T-cell (primary cell): ENCODE measurements at regions not wholly inside any gene's neighbourhood (a gene's known extent, or its start where the extent isn't known, plus 50 kb on each side); places are given as distances from the start of the nearest gene placed in this dataset.

ENCODE experiments used
- ATAC-seq, 4 experiments: fragments of 200-7000 bp in 3 of 4; fragments of 150-1000 bp in 1 of 4; cut with Tn5 transposase; replicated peaks in 1 of 4; 1 replicate in 3 of 4; 2 replicates in 1 of 4; pipeline ENCODE4 v1.10.0; 2021; ENCODE audit warnings: moderate library complexity in 3 of 4, mild to moderate bottlenecking in 2 of 4, moderate number of reproducible peaks in 1 of 4
- CTCF ChIA-PET, 2 donors: fragments of 300-600 bp; sonication (Branson Sonifier 250); formaldehyde crosslinking; loops; one replicate each; lab custom pipeline; 2022; ENCODE audit warnings: antibody characterized with exemption in 2 of 2; lab: Charles Lee
- POLR2A ChIA-PET, 2 donors: fragments of 300-600 bp; sonication (Branson Sonifier 250); formaldehyde crosslinking; loops; one replicate each; lab custom pipeline; 2022; ENCODE audit warnings: antibody characterized with exemption in 2 of 2; lab: Charles Lee
- DNase-seq, 35 experiments: peaks; one replicate each; pipeline versions ENCODE4 v3.0.0 to v3.0.0-alpha.2; 2013 to 2023
- H3K27ac ChIP-seq: one replicate; pipeline ENCODE4 v1.5.1; 2013; ENCODE audit warnings: low read length
- H3K27me3 ChIP-seq, 2 experiments: replicated peaks in 1 of 2; 1 replicate in 1 of 2; 2 replicates in 1 of 2; pipeline versions ENCODE4 v1.6.1 to v1.7.0; 2013; ENCODE audit warnings: low read length in 1 of 2, mixed read lengths in 1 of 2; ENCODE audit not compliant: control insufficient read depth in 2 of 2, insufficient read depth in 2 of 2; ENCODE audit errors: extremely low read depth in 1 of 2
- H3K36me3 ChIP-seq, 2 donors: 1 replicate in 1 of 2; 2 replicates in 1 of 2; pipeline versions ENCODE4 v1.6.1 to v1.7.0; 2013; ENCODE audit warnings: low read length in 1 of 2; ENCODE audit not compliant: control insufficient read depth in 2 of 2, insufficient read depth in 1 of 2; ENCODE audit errors: extremely low read depth in 1 of 2
- H3K4me1 ChIP-seq, 2 experiments: 1 replicate in 1 of 2; 2 replicates in 1 of 2; pipeline versions ENCODE4 v1.6.1 to v1.7.0; 2013; ENCODE audit warnings: low read length in 2 of 2, mixed read lengths in 1 of 2; ENCODE audit not compliant: insufficient read depth in 2 of 2, control insufficient read depth in 1 of 2; ENCODE audit errors: extremely low read depth in 1 of 2
- H3K4me3 ChIP-seq, 2 donors: 1 replicate in 1 of 2; 2 replicates in 1 of 2; pipeline versions ENCODE4 v1.5.1 to v1.7.0; 2013; ENCODE audit warnings: mild to moderate bottlenecking in 2 of 2, low read length in 1 of 2, moderate library complexity in 1 of 2; ENCODE audit not compliant: control insufficient read depth in 1 of 2; ENCODE audit errors: extremely low read depth in 1 of 2
- H3K9me3 ChIP-seq: 2 replicates; pipeline ENCODE4 v1.7.0; 2013
- H3K27ac Mint-ChIP-seq, 2 donors: one replicate each; pipeline ENCODE4 v1.8.0; 2020 to 2021; ENCODE audit warnings: mild to moderate bottlenecking in 2 of 2, mixed read lengths in 2 of 2
- H3K27me3 Mint-ChIP-seq, 2 donors: one replicate each; pipeline ENCODE4 v1.8.0; 2021 to 2022; ENCODE audit warnings: mixed read lengths in 2 of 2
- H3K36me3 Mint-ChIP-seq: one replicate; pipeline ENCODE4 v1.8.0; 2021; ENCODE audit warnings: mixed read lengths
- H3K4me1 Mint-ChIP-seq, 3 donors: one replicate each; pipeline ENCODE4 v1.8.0; 2020 to 2022; ENCODE audit warnings: mixed read lengths in 3 of 3, mild to moderate bottlenecking in 1 of 3
- H3K4me3 Mint-ChIP-seq, 3 donors: one replicate each; pipeline ENCODE4 v1.8.0; 2020 to 2022; ENCODE audit warnings: mild to moderate bottlenecking in 3 of 3, mixed read lengths in 3 of 3, moderate library complexity in 3 of 3
- H3K9me3 Mint-ChIP-seq, 3 donors: one replicate each; pipeline ENCODE4 v1.8.0; 2020 to 2022; ENCODE audit warnings: mixed read lengths in 3 of 3
- WGBS: methylation state at CpG from one replicate; pipeline ENCODE4 v1.1.5; 2013; ENCODE audit warnings: missing lambda C conversion rate; ENCODE audit not compliant: insufficient coverage; 5-methylcytosine and 5-hydroxymethylcytosine counted together

DNA sequence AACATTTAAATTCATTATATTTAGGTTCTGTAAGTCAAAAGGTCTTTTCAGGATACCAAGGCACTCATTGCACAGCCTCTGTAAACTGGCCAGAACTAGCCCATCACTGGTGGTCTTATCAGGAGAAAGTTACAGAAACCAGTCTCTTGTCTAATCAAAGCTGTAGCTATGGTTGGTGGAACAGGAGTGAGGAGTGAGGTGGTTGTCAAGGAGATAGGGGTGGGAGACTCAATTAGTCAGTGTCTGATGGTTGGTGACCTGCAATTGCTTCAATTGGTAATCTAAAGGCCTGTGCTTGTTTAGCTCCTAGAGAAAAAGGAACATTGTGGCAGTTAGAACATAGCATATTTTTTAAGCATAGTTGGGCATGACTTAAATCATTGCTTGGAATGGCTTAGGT lies 458.6 kb upstream of the CDH2 start:
- ChIA-PET CTCF (no interaction called here), POLR2A (no interaction called here)
- DNase-seq (no peak), ATAC-seq (no peak)
- peaks cover 26 to 38% (median 27%) of the 10 kb centered on the region in 3 donors for H3K9me3 Mint-ChIP-seq
- no peaks in the 10 kb centered on the region for H3K27me3 Mint-ChIP-seq
- Histone ChIP-seq H3K4me1 (no peaks in the 10 kb centered on the region), H3K9me3 (no peaks in the 10 kb centered on the region), H3K36me3 (no peaks in the 10 kb centered on the region), H3K27ac (no peak overlapping the region), H3K4me3 (no peak overlapping the region), H3K27me3 (no peaks in the 10 kb centered on the region)
- no peak overlapping the region for H3K27ac Mint-ChIP-seq
- no peak overlapping the region for H3K4me3 Mint-ChIP-seq
- H3K4me1 Mint-ChIP-seq, result no peaks in the 10 kb centered on the region
- H3K36me3 Mint-ChIP-seq, result no peaks in the 10 kb centered on the region

DNA sequence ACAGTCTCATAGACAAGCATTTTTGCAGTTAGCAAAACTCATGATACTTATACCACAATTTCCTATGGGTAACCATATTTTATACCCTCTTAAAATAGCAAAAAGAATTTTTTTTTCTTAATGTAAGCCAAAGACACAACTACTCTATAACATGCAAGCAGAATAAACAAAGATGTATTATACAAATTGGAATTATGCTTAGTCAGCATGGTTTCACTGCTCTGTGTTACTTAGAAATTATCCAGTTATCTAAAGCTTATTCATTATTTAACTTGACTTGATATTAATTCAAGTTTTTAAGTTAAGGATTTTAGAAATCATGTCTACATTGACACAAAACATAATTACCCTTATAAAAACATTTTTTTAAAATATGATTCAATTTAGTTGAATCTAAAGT lies 449.8 kb upstream of the CDH2 start:
- no peak overlapping the region for H3K27ac Mint-ChIP-seq
- CTCF ChIA-PET, result no interaction called here
- POLR2A ChIA-PET, result no interaction called here
- H3K27ac ChIP-seq, result no peak overlapping the region
- peaks cover 4 to 16% (median 6%) of the 10 kb centered on the region in 3 donors for H3K9me3 Mint-ChIP-seq
- H3K9me3 ChIP-seq, result no peaks in the 10 kb centered on the region
- no peak overlapping the region for H3K4me3 ChIP-seq
- H3K4me1 ChIP-seq, result no peaks in the 10 kb centered on the region
- H3K4me1 Mint-ChIP-seq, result no peaks in the 10 kb centered on the region
- H3K4me3 Mint-ChIP-seq, result no peak overlapping the region
- no peaks in the 10 kb centered on the region for H3K36me3 Mint-ChIP-seq
- no peaks in the 10 kb centered on the region for H3K27me3 Mint-ChIP-seq
- H3K36me3 ChIP-seq, result no peaks in the 10 kb centered on the region
- DNase-seq (no peak), ATAC-seq (no peak)
- no peaks in the 10 kb centered on the region for H3K27me3 ChIP-seq

DNA sequence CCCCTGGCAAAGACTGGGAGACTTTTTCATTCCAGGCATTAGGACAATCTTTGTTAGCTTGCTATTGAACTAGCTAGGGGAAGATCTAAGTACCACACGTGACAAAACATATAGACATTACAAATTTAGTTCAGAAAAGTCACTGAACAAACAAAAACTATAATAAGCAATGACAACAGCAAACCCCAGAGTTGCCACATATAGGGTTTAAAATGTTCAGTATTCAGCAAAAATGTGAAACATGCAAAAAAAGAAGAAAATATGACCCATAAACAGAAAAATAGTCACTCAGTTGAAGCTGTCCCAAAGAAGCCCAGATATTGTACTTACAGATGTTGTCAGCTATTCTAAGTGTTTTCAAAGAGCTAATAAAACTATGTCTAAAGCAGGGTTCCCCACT lies 431.1 kb upstream of the CDH2 start:
- POLR2A ChIA-PET, result no interaction called here
- Histone ChIP-seq H3K9me3 (no peaks in the 10 kb centered on the region), H3K4me1 (no peaks in the 10 kb centered on the region), H3K27ac (no peak overlapping the region), H3K4me3 (no peak overlapping the region), H3K27me3 (no peaks in the 10 kb centered on the region), H3K36me3 (no peaks in the 10 kb centered on the region)
- no peaks in the 10 kb centered on the region for H3K36me3 Mint-ChIP-seq
- no peak overlapping the region for H3K4me3 Mint-ChIP-seq
- H3K9me3 Mint-ChIP-seq, result peaks cover 5 to 32% (median 11%) of the 10 kb centered on the region in 3 donors
- no peaks in the 10 kb centered on the region for H3K27me3 Mint-ChIP-seq
- no peak overlapping the region for H3K27ac Mint-ChIP-seq
- CTCF ChIA-PET, result no interaction called here
- DNase-seq, result no peak
- WGBS, result no CpG with 5 or more reads among the region's 1 CpG
- H3K4me1 Mint-ChIP-seq, result no peaks in the 10 kb centered on the region
- no peak for ATAC-seq

DNA sequence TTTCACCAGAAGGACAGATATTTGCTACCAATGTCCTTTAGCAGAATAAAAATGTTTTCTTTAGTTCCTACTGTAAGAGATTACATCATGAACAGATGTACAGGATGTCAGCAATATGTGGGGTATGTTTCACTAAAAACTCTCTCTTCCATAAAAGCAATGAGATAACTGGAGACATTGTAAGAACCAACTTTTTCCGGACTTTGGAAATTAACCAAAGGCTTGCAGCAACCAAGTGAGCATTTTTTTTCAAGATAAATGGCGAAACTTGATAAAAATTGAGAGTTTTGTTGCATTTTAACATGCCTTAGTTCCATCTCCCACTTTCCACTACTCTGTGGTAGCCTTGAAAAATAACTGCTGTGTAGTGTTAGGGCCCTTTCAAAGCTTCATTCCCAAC lies 429.8 kb upstream of the CDH2 start:
- no CpG with 5 or more reads among the region's 2 CpGs for WGBS

DNA sequence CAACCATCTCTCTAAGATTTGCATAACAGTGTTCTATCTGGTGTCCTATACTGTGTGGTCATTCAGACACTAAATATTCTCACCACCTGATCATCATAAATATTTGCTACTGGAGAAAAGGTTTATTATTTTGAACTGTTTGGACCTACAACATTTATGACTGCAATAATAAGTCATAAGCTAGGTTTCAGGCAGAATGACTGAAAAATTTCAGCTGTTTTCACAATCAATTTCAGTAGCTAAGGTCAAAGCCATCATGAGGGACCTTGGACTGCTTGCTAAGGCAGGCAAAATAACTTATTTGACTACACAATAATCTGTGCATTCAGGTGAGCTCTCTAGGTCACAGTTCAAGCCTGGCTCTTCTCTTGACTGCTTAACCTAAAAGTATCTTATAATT lies 425.5 kb upstream of the CDH2 start:
- Histone ChIP-seq H3K27me3 (no peaks in the 10 kb centered on the region), H3K4me3 (no peak overlapping the region), H3K9me3 (no peaks in the 10 kb centered on the region), H3K4me1 (no peaks in the 10 kb centered on the region), H3K27ac (no peak overlapping the region), H3K36me3 (no peaks in the 10 kb centered on the region)
- peaks cover 11 to 35% (median 17%) of the 10 kb centered on the region in 3 donors for H3K9me3 Mint-ChIP-seq
- ChIA-PET CTCF (no interaction called here), POLR2A (no interaction called here)
- H3K27me3 Mint-ChIP-seq, result no peaks in the 10 kb centered on the region
- no peaks in the 10 kb centered on the region for H3K4me1 Mint-ChIP-seq
- no peak overlapping the region for H3K4me3 Mint-ChIP-seq
- no peaks in the 10 kb centered on the region for H3K36me3 Mint-ChIP-seq
- no peak overlapping the region for H3K27ac Mint-ChIP-seq
- ATAC-seq (no peak), DNase-seq (no peak)

More for the DNA sequence above, 429.8 kb upstream of the CDH2 start:
- H3K4me3 Mint-ChIP-seq, result no peak overlapping the region
- no peaks in the 10 kb centered on the region for H3K36me3 Mint-ChIP-seq
- Histone ChIP-seq H3K36me3 (no peaks in the 10 kb centered on the region), H3K27ac (no peak overlapping the region), H3K9me3 (no peaks in the 10 kb centered on the region), H3K4me3 (no peak overlapping the region), H3K27me3 (no peaks in the 10 kb centered on the region), H3K4me1 (no peaks in the 10 kb centered on the region)
- ATAC-seq (no peak), DNase-seq (no peak)
- no peak overlapping the region for H3K27ac Mint-ChIP-seq
- peaks cover 5 to 30% (median 12%) of the 10 kb centered on the region in 3 donors for H3K9me3 Mint-ChIP-seq
- no peaks in the 10 kb centered on the region for H3K4me1 Mint-ChIP-seq
- ChIA-PET POLR2A (no interaction called here), CTCF (interaction anchor here in 1 of 2 donors (1.0 kb wide), 1 partner anchor 9 kb away, joined by 3 read pairs; no protein-coding TSS in a partner anchor)
- no peaks in the 10 kb centered on the region for H3K27me3 Mint-ChIP-seq

DNA sequence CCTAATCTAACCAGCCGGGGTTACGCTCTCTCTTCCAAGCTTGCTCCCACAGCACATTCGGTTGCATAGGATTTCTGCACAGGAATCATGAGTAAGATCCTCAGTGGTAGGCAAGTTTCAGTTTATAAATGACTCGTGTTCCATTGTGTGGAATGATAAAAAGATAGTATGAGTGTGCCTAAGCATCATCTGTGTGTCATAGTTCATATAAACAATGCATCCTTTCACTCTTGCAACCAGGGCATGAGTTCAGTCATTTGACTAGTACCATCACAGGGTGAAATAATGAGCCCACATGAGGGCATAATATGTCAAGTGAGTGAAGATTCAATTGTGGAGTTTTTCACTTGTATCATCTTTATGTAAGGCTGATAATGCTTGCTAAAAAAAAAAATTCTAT lies 417.1 kb upstream of the CDH2 start:
- H3K27me3 Mint-ChIP-seq, result no peaks in the 10 kb centered on the region
- no peak overlapping the region for H3K27ac ChIP-seq
- H3K4me3 ChIP-seq, result no peak overlapping the region
- H3K4me1 Mint-ChIP-seq, result no peaks in the 10 kb centered on the region
- no CpG with 5 or more reads among the region's 4 CpGs for WGBS
- H3K4me3 Mint-ChIP-seq, result no peak overlapping the region
- H3K36me3 ChIP-seq, result no peaks in the 10 kb centered on the region
- no peaks in the 10 kb centered on the region for H3K36me3 Mint-ChIP-seq
- H3K27ac Mint-ChIP-seq, result no peak overlapping the region
- H3K9me3 ChIP-seq, result no peaks in the 10 kb centered on the region
- H3K27me3 ChIP-seq, result no peaks in the 10 kb centered on the region
- H3K4me1 ChIP-seq, result no peaks in the 10 kb centered on the region
- POLR2A ChIA-PET, result no interaction called here
- DNase-seq (no peak), ATAC-seq (no peak)
- H3K9me3 Mint-ChIP-seq, result peaks cover 3 to 16% (median 12%) of the 10 kb centered on the region in 3 donors
- CTCF ChIA-PET, result no interaction called here

DNA sequence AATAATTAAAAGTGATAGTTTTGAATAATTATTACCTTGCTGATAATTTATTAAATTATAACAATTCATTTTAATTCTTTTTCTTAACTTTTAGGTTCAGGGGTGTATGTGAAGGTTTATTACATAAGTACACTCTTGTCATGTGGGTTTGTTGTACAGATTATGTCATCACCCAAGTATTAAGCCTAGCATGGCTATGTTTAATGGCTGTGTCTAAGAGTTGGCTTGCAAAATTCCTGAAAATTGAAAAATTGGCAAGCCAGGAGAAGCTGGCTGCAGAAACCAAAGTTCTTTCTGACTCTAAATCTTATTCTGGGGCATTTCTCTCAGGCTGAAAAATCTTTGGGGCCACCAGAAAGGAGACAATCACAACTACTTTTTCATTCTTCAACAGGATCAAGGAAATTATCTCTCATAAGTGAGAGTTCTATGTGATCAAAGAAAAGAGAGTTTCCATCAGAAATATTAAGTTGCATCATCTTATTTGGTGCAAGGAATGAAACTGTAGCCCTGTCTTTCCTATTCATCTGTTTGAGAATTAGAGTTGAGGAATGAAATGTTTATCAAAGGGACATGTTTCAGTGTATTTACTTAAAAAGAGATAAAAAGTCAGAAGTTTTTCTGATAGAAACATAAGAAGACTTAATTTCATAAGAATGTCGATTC lies 412.1 kb upstream of the CDH2 start:
- no peak overlapping the region for H3K4me3 Mint-ChIP-seq
- Histone ChIP-seq H3K9me3 (no peaks in the 10 kb centered on the region), H3K36me3 (no peaks in the 10 kb centered on the region), H3K4me3 (no peak overlapping the region), H3K4me1 (no peaks in the 10 kb centered on the region), H3K27me3 (no peaks in the 10 kb centered on the region), H3K27ac (no peak overlapping the region)
- H3K4me1 Mint-ChIP-seq, result no peaks in the 10 kb centered on the region
- ATAC-seq (no peak), DNase-seq (no peak)
- no CpG with 5 or more reads among the region's 1 CpG for WGBS
- peaks cover 2 to 21% (median 11%) of the 10 kb centered on the region in 3 donors for H3K9me3 Mint-ChIP-seq
- H3K27me3 Mint-ChIP-seq, result no peaks in the 10 kb centered on the region
- no peaks in the 10 kb centered on the region for H3K36me3 Mint-ChIP-seq
- H3K27ac Mint-ChIP-seq, result no peak overlapping the region
- ChIA-PET CTCF (no interaction called here), POLR2A (no interaction called here)
